Limb (tissue), 2 donors: ENCODE measurements at regions not wholly inside any gene's neighbourhood (a gene's known extent, or its start where the extent isn't known, plus 50 kb on each side); places are given as distances from the start of the nearest gene placed in this dataset.
"Not testable (repeated sequence)": the region's sequence is repeated elsewhere in the genome, so short reads cannot be mapped to it uniquely, and the experiment has no call there.

Experiments
- DNase-seq, 2 donors: peaks; one replicate each; pipeline ENCODE4 v3.0.0-alpha.2; 2016; ENCODE audit errors: extremely low spot score in 2 of 2

DNA sequence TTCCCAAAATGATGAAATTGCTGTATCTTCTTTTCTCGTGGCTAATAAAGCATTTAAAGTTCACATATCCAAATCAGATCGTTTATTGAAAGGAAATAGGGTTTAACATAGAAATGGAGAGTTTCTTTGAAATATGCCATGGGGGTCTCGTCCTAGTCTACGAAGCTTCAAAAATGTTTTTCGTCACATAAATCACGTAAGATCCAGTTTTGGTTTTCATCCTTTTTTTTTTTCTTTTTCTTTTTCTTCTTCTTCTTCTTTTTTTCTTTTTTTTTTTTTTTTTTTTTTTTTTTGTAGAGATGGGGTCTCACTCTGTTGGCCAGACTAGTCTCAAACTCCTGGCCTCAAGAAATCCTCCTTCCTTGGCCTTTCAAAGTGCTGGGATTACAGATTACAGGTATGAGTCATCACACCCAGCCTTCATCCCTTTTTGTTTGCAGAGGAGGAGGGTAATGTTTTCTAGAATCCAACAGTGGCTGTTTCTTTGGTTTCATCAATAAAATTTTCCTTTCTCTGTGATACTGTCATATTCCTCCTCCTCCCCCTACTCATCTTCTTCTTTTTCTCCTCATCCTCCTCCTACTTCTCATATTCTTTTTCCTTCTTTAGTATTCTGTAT, 94.7 kb upstream of the LOC128125822 start:
- DNase-seq: no peak

GRCh38 chr6:63478734-63479133, 93.5 kb upstream of the LOC128125822 start:
- no peak for DNase-seq

- DNase-seq: no peak
Measured at GRCh38 chr6:63486196-63486595, 86.1 kb upstream of the LOC128125822 start.

DNA sequence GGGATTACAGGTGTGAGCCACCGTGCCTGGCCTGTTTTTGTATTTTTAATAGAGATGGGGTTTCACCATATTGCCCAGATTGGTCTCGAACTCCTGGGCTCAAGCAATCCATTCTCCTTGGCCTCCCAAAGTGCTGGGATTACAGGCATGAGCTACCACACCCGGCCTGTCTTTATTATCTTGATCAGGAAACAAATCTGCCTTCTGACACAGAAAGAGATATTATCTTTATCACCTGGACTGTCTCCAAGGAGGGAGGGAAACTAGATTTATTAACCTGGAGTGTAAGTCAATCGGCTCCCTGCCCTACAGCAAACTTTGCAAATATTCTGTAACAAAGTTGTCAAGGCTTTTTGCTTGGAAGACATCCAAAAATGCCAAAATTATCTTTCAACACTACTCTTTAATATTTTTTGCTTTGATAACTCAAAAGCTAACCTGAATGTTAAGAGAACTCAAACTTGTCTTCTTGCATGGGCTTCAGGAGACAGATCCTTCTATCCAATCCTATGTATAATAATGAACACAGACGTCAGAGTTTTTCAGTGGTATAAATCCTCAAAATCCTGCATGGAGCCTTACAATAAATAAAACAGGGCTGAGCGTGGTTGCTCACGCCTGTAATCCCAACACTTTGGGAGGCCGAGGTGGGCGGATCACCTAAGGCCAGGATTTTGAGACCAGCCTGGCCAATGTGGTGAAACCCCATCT, 85.0 kb upstream of the LOC128125822 start:
- DNase-seq: no peak

DNA sequence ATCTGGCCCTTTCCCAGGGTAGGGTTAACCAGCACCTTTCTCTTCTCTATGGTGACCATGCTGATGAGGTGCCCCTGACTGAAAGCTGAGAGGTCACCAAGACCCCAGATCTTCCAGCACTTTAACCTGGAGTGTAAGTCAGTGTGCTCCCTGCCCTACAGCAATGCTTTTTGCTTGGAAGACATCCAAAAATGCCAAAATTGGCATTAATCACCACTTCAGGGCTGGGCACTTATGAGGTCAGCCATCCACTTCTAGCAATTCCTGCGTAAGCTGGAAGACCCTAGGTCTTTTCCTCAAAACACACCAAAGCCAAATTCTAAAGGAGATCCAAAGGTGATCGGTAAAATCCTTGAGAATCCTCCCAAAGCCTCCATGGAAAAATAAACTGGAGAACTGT, 81.2 kb upstream of the LOC128125822 start:
- no peak for DNase-seq

- DNase-seq: no peak
Measured at GRCh38 chr6:63492476-63492875, 79.8 kb upstream of the LOC128125822 start.

GRCh38 chr6:63493557-63493956, 78.7 kb upstream of the LOC128125822 start:
- DNase-seq: no peak

GRCh38 chr6:63496361-63496804, 75.9 kb upstream of the LOC128125822 start:
- no peak for DNase-seq

DNA sequence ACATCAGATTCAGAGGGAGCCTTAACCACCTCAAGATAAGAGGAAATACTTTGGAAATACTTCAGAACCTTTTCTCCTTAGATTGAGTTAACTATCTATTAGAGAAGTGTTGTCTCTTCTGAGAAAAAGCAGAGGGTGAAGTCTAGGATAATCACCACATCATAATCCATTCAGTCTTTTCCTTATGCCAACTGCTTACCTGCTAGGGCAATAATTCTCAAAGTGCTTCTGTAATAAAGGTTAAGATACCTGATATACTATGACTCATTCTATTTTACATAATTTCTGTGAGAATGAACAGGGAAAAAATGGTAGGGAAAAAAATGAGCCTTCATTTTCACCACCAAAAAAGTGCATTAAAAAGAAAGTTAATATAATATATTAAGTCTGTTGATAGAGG, 70.1 kb upstream of the LOC128125822 start:
- no peak for DNase-seq

GRCh38 chr6:63503199-63503598, 69.1 kb upstream of the LOC128125822 start:
- no peak for DNase-seq

- no peak for DNase-seq
Measured at GRCh38 chr6:63504777-63505384, 67.4 kb upstream of the LOC128125822 start.

DNA sequence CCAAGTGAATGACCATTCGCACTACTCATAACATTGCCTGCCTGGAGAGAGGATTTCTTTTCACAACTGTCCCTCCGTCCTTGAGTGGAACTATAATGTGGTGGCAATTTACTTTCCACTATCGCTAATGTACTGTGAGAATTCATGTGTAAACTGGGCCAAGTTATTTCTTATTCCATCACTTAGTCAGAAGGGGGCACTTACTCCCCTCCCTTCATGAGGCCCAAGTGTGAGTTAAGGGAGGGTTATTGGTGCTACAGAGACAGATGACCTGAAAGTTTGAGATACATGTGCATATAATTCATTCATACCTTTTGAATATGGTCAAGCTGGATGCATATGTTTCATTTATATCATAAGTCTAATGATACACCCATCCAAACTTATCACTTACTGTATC, 65.2 kb upstream of the LOC128125822 start:
- no peak for DNase-seq

DNA sequence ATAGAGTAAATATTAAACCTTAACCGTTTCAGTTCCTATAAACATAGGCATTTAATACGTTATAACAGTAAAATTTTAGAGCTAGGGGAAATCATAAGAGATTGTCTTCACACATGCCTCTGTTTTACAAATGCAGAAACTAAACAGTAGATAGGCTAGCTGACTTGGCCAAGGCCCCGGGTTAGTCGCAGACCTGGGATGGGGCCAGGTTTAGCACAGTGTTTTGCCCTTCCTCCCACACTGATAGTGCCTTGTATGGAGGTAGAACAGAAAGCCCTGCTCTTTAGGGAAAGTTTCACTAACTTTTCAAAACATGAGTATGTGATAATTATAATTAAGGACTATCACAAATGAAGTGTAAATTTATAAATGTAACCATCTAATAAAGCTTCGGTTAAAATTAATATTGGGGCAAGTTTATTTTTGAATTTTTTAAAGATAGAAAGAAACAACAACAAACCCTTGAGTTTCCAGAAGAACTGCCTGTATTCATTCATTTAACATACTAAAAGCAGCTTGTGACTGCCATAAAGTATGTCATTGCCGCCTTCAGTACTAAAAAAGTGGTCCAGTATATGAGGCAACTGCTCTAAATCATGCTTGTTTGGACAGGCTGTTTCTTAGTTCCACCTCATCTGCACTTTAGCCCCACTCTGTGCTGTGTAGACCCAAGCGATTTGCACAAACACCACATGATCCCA, 62.5 kb upstream of the LOC128125822 start:
- DNase-seq: no peak

DNA sequence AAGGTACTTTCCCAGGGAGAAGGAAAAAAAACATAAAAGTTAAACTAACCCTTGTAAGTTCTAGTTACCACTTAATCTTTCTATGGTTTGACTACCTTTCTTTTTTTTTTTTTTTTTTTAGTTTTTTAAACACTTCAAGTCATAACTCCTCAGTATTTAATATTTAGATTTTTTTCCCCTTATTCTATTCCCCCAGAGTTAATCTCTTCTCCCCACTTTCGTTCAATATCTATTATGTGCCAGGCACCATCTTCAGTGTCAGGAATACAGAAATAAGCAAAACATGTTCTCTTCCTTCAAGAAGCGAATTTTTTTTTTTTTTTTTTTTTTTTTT, 62.0 kb upstream of the LOC128125822 start:
- no peak for DNase-seq

DNA sequence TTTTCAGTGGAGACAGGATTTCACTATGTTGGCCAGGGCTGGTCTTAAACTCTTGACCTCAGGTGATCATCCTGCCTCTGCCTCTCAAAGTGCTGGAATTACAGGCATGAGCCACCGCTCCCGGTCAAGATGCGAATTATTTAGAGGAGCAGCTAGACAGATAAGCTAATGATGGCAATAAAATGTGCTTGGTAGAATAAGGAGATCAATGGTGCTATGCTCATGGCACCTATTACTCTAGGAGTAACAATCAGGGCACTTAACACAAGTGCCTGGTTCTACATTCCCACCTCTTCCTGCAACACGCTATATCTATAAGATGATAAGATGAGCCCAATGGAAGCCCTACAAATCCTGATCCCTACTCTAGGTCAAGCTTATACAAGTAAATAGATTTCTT, 61.4 kb upstream of the LOC128125822 start:
- no peak for DNase-seq

GRCh38 chr6:63514488-63515173, 57.6 kb upstream of the LOC128125822 start:
- DNase-seq: no peak

GRCh38 chr6:63515227-63515626, 57.1 kb upstream of the LOC128125822 start:
- not testable (repeated sequence) for DNase-seq

GRCh38 chr6:63516186-63516944, 55.9 kb upstream of the LOC128125822 start:
- DNase-seq: no peak

DNA sequence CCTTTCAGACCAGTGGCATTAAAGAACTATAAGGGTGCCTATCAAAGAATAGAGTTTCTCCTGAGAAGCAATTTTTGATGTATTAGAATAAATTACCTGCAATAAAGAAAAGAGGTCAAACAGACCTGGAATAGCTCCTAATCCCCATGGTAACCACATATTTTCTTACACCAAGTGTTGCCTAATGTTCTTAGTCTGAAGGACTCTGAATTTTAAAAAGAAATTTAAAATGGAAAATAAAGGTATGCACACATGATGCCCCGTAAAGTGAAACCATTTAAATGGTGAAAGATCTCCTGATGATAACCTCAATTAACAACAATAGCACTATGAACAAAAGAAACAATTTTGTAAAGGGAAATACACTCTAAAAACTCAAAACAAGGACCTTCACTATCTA, 55.1 kb upstream of the LOC128125822 start:
- no peak for DNase-seq

GRCh38 chr6:63521475-63522210, 50.6 kb upstream of the LOC128125822 start:
- DNase-seq: no peak
